CMK (cell line): ENCODE measurements at regions not wholly inside any gene's neighbourhood (a gene's known extent, or its start where the extent isn't known, plus 50 kb on each side); places are given as distances from the start of the nearest gene placed in this dataset.
"Not testable (repeated sequence)": the region's sequence is repeated elsewhere in the genome, so short reads cannot be mapped to it uniquely, and the experiment has no call there.

Experiments
- DNase-seq: peaks from one replicate; pipeline ENCODE4 v3.0.0-alpha.2; 2010; ENCODE audit warnings: low read depth

- no peak for DNase-seq
These were observed 380.6 kb upstream of the PHF14 start for GRCh38 chr7:10593080-10593479.

- no peak for DNase-seq
These were observed 376.8 kb upstream of the PHF14 start for GRCh38 chr7:10596827-10597226.

DNA sequence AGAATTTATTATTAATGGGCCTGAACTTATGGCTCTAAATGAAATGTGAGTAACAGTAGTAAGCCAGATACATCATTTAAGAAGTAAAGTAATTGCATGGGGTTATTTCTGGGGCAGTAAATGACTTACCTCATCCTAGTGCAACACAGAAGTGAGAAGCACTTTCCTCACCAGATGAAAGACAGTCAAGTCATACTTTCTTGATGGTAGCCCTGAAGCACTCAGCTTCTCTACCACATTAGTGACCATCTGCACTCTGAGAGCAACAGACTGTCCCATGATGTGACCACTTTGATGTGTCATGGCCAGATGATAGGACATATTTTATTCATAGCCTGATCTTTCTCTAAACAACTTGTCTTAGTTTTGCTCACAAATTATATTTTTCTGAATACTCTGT lies 369.5 kb upstream of the PHF14 start:
- DNase-seq: no peak

GRCh38 chr7:10612950-10613349 lies 360.7 kb upstream of the PHF14 start:
- DNase-seq: no peak

DNA sequence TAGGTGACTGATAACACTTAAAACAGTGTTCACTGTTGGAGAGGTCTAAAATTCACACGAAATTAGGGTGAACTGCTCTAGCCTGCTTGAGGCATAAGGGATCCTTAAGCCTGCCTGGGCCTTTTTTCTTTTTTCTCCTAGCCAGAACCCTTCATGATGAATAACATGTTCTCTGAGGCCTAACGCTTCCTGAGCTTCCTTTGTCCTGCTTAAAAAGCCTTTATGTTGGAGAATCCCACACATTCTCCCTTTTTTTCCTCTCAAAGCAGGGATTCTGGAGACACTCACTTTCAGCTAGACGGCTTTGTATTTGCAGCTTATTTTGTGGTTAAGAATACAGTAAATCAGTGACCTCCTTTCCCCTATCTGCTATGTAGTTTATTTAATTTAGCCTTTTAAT lies 354.7 kb upstream of the PHF14 start:
- DNase-seq: no peak

DNA sequence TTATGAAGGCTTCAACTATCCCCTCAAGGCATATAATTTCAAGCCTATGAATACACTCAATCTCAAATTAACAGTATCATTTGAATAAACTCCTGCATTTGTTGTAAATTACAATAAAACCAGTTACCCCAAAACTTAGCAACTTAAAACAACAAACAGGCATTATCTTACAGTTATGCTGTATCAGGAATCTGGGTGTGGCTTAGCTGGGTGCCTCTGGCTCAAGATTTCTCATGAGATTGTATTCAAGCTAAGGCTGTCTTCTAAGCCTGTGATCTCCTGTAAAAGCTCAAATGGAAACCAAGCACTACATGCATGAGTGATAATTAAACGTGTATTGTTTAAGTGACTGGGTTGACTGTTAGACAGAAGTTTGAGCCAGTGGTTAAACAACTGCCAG lies 341.0 kb upstream of the PHF14 start:
- DNase-seq: no peak

DNA sequence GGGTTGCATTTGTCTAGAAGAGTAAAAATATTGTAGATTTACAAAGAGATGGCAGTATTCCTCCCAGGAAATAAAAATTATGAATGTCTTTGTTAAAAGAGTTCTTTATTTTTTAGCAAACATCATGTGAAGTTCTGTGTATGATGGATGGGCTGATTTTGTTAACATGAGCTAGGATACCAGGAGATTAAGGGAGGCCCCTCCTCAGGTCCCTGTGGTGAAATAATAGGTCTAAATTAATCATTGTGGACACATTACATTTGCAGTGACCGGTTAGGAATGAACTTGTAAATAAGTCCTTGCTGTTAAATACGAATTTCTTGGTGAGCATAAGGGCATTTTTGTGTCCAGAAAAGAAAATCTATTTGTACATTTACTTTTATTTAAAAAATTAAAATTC lies 339.4 kb upstream of the PHF14 start:
- DNase-seq: no peak

- DNase-seq: no peak
These were observed 335.7 kb upstream of the PHF14 start for GRCh38 chr7:10637991-10638390.

- no peak for DNase-seq
These were observed 330.1 kb upstream of the PHF14 start for GRCh38 chr7:10643545-10643944.

- DNase-seq: no peak
These were observed 328.8 kb upstream of the PHF14 start for GRCh38 chr7:10644849-10645248.

DNA sequence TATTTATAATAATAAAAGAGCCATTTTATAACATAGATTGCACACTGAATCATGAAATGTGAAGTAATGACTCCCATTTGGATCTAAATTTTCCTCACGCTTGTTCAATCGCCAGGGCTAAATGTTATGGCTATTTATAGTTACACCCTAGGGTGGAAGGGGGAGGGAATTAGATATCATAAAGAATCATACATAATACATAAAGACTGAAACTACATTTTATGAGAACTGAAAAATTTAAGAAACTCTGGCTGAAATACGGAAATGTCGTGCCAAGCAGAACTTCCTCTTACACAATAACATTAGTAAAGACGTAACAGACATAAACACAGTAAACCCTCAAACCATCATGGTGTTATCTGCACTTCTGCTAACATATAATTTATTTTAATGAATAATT lies 327.5 kb upstream of the PHF14 start:
- DNase-seq: no peak

DNA sequence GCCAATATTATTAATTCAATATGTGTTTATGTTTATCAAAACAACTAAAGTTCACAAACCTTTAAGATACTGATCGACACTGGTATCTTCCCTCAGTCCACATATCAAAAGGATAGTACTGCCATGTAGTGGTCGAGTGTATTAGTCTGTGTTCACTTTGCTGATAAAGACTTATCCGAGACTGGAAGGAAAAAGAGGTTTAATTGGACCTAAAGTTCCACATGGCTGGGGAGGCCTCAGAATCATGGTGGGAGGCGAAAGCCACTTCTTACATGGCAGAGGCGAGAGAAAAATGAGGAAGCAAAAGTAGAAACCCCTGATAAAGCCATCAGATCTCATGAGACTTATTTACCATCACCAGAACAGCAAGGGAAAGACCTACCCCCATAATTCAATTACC lies 325.4 kb upstream of the PHF14 start:
- no peak for DNase-seq

DNA sequence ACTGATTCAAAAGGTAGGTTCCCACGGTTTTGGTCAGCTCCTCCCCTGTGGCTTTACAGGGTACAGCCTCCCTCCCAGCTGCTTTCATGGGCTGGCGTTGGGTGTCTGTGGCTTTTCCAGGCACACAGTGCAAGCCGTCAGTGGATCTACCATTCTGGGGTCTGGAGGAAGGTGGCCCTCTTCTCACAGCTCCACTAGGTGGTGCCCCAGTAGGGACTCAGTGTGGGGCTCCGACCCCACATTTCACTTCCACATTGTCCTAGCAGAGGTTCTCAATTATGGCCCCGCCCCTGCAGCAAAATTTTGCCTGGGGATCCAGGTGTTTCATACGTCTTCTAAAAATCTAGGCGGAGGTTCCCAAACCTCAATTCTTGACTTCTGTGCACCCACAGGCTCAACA lies 324.6 kb upstream of the PHF14 start:
- DNase-seq: not testable (repeated sequence)

DNA sequence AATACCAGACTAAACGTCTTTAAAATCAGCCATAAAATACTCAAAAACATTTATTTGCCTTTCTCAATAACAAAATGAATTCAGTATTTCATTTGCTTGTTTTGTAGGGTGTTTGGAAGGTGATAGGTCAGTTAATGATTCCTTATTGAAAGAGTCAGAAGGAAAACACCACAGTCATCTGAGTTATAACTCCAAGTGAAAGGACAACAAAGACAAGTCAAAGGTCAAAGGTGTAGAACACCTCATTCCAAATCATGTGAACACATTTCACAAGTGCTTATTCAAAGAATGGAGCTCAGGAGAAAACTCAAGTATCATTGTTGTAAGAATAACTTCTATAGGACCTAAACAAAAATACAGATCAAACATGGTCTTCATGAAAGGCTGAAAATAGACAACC lies 318.6 kb upstream of the PHF14 start:
- DNase-seq: no peak

DNA sequence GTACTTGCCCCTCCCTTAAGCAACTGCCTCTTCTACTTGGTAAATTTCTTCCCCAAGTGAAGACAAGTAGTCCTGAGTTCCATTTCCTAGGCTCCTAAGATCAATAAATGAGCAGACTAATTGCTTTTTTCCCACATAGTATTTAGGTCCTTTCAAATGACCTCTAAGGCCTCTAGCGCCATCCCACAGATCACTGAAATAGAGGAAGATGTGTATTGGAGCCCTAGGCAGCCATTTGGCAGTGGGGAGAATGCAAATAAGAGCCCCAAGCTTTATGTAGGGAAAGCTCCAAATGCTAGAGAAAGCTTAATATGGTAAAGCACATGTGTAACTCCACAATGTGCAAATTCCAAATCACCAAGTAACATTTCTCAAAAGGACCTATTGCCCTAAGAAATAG lies 316.5 kb upstream of the PHF14 start:
- no peak for DNase-seq

GRCh38 chr7:10657837-10658236 lies 315.8 kb upstream of the PHF14 start:
- DNase-seq: no peak

GRCh38 chr7:10662491-10662890 lies 311.2 kb upstream of the PHF14 start:
- DNase-seq: no peak

DNA sequence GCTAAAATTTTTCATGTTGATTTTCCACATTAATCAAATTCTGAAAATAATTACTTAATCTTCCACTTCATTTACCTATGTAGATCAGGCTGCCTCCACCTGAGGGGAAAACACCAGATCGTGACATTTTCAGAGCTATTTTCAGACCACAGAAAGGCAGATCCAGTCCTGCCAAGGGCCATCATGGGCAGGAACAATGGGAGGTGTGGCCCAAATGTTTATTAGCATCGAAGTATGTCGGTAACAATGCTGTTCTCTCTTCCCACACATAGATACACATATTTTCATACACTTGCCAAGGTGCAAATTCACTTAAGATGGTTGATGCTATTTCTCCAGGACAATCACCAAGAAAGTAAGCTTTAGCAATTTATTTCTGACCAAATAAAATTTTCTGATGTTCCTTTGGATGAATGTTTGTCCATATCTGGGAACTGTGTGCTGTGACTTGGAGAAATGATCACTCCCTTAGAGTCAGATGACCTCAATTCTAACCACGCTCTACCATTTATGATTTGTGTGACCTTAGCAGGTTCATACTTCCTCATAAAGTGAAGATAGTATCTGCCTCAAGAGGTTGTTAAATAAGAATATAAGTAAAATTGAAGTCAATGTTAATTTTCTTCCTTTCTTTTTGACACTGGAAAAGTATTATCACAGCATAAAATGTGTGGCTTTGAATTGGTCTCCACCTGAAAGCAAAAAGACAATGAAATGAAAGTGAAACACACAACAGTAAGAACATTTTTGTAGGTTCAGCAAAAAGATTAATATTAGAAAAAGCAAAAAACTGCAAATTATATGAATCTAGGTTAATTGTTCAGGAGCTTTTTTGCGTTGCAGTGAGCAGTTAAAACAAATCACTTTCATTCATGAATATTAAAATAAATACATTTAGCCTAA lies 310.4 kb upstream of the PHF14 start:
- no peak for DNase-seq

DNA sequence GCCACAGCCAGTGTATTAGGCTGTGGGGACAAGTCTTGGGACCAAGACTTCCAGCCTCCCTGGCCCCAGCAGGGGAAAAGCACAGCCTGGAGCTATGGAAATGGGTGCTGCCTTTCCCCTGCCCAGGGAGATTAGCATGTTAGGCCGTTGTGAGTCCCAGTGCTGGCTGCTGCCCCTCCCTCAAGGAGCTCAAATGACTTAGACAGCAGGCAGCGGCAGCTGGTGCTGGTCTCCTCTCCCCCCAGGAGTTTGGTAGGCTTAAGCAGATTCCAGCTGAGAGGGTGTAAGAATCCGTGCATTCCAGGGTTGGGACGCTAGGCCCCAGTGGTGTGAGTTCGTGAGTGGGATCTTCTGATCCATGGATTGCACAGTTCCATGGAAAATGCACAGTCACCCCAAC lies 301.5 kb upstream of the PHF14 start:
- no peak for DNase-seq

- no peak for DNase-seq
These were observed 296.5 kb upstream of the PHF14 start for GRCh38 chr7:10677211-10677610.

- no peak for DNase-seq
These were observed 295.9 kb upstream of the PHF14 start for GRCh38 chr7:10677668-10678232.

DNA sequence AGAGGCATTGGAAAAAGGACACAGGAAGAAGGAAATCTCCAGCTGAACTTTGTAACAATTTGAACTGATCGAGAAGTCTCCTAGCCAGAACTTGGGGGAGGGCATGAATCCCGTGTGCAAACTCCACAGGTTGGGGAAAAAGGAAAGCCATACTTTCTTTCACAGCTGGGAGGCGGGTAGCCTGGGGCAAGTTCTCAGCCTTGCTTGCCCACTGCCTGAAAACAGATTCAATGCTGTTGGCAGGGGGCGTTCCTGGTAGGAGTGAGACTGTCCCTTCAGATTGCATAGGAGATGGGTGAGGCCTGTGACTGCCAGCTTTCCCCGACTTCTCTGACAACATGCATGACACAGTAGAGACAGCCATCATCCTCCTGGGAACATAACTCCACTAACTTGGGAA lies 289.1 kb upstream of the PHF14 start:
- DNase-seq: no peak

DNA sequence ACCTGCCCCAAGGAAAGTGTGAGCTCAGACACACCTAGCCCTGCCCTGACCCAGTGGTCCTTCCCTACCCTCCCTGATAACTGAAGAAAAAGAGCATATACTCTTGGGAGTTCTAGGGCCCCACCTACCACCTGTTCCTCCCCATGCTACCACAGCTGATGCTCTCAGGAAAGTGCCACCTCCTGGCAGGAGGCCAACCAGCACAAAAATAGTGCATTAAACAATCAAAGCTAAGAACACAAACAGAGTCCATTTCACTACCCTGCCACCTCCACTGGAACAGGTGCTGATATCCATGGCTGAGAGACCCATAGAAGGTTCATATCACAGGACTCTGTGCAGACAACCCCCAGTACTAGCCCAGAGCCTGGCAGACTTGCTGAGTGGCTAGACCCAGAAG lies 288.6 kb upstream of the PHF14 start:
- no peak for DNase-seq

- no peak for DNase-seq
These were observed 285.1 kb upstream of the PHF14 start for GRCh38 chr7:10688544-10688943.
